HG02840 (cell line): ENCODE measurements at regions not wholly inside any gene's neighbourhood (a gene's known extent, or its start where the extent isn't known, plus 50 kb on each side); places are given as distances from the start of the nearest gene placed in this dataset.
"Not testable (repeated sequence)": the region's sequence is repeated elsewhere in the genome, so short reads cannot be mapped to it uniquely, and the experiment has no call there.

Source experiments
- ATAC-seq: cut with Tn5 transposase; IDR thresholded peaks from one replicate; pipeline ENCODE4 v1.9.1; 2021; ENCODE audit warnings: mild to moderate bottlenecking, moderate library complexity, moderate number of reproducible peaks; ENCODE audit not compliant: unreplicated experiment, low FRiP score

DNA sequence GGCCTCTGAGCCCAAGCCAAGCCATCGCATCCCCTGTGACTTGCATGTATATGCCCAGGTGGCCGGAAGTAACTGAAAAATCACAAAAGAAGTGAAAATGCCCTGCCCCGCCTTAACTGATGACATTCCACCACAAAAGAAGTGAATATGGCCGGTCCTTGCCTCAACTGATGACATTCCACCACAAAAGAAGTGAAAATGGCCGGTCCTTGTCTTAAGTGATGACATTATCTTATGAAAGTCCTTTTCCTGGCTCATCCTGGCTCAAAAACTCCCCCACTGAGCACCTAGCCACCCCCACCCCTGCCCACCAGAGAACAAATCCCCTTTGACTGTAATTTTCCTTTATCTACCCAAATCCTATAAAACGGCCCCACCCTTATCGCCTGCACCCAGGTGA is 712.7 kb upstream of the PABPC4L start:
- ATAC-seq = not testable (repeated sequence)

DNA sequence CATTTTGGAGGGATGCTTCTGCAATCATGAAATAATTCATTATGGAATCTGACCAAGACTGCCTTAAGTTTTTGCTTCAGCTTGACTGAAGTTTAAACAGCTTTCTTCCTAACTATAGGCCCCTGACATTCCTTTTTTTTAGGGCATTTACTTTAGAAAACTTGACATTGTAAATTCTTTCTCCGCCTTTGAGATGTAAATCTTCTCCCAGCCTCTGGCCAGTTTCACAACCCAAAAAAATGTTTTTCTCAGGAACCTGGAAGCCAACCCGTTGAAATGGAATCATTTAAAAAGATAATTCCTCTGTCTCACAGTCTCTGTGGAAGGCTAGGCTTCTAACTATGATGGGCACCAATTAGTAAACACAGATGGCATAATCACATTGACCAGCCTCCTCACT is 710.4 kb upstream of the PABPC4L start:
- no peak for ATAC-seq

DNA sequence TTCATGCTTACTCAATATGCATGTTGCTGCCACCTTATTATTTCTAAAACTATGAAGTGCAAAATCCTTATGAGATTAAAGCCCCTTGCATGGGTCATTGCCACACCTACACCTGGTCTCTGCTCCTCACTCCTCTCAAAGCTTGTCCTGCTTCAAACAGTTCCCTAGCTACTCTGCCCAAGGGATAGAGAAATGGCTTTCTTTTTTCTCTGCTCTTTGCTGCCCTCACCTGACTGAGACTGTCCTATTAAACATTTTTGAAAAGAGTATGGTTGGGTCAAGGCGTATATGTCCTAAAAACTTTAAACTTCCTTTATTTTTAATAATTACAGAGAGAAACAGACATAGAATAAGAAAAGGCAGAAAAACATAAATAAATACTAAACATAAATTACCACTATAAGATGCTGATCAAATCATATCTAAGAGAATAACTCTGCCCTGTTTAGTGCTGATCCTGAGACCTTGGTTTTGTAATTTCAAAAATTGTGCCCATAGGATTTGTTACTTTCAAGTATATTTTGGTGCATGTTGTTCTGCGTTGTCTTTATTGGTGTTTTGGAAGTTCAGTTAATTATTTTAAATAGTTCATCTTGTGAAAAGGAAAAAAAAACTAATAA is 704.9 kb upstream of the PABPC4L start:
- ATAC-seq = no peak

DNA sequence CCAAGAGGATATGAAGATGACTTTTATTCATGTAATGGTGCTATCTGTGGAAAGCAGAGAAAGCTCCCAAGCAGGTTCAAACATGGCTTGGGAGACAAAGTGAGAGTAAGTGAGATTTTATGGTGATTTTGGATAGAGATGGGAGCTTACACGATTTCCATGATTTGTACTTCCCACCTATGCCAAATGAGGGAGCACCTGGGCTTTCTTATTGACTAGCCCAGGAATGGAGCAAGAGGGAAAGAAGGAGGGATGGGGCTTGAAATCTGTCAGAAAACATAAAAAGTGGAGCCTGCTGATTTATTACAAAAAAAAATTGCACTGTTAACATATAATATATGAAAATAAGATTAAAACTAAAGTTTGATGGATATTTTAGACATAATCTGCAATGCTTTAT is 703.5 kb upstream of the PABPC4L start:
- no peak for ATAC-seq

DNA sequence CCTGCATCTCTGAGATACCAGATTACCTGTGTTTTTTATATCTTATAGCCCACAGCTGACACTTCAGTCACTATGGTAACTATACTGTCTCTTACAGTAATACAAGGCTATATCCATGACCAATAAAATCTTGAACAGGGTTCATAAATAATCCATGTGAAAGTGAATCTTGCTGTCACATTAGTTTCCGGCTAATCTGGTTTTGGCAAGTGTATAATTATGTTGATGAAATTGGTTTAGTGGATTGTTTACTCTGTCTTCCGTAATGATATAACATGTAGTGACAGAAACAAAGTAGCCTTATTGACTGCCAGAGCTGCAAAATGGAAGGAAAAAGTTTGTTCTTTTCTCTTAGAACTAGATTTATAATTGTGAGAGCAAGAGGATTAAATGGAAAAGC is 686.6 kb upstream of the PABPC4L start:
- no peak for ATAC-seq

DNA sequence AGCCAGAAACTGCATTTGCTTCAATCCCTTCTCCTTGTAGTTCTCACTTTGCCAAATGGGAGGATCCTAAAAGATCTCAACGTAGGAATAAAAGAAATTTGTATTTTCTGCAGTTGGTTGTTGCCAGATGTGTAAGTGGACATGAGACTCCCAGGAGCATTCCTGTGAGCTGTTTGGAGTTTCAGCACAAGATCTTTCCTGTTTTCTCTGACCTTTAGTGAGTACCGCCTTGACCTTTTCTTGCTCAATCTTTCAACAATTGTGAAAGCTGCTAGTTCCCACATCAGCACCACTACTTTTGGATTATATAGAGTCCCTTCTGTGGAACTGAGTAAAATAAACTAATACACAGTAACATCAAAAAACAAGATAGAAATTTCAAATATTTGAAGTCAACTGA is 683.8 kb upstream of the PABPC4L start:
- no peak for ATAC-seq

DNA sequence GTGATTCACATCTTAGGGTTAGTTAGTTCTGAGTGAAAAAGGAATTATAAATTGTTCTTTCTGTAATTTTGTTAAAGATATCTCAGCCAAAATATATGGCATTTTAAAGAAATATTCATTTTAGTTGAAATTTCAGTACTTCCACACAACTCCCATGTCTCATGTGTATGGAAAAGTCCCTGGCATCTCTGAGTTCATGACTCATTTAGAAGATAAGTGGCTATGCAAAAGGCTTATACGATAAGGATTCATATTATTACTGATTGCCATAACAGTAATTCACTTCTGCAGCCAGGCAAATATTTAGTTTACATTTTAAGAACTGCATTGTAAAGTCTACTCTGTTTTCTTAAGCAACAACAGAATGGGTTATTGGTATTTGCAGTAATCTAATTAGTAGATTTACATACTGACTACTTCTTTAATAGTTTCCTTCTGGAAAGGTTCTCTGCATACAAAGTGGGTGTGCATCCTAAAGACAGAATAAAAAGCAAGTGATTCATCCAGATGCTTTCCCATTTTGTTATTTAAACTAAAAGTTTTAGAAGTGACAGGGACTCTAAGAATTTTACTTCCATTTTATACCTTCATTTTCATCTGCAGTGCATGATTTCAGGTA is 682.4 kb upstream of the PABPC4L start:
- ATAC-seq = no peak

DNA sequence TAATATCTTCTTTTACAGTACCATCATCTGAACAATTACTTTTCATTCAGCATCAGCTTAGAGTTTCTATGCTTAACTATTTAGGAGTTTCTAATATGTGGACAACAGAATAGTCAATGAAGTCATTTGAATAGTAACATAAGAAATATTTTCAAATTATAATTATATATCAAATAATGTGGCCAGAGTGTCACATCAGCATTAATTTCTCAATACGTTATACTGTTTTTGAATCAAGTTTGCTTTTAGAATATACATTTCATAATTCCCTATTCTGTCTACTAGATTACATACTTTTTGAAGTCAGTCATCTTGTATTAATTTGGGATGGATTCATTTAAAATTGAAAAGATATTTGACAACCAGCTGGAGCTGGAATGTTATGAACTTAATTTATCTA is 677.4 kb upstream of the PABPC4L start:
- no peak for ATAC-seq

DNA sequence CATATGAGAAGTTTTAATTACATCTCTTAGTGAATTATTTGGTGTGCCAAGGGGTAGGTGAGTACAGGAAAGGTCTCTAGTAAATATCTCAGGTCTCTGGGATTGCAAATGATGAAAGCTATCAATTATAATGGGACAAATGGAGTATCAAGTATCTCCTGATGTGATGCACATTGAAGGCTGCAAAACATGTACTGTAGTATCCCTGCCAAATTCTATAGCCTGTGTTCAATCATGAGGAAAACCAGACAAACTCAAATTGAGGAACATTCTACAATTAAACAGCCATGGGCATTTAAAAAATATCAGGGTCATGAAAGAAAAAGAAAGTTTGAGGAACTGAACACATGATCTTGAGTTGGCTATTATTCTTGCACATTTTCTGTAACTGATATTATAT is 665.4 kb upstream of the PABPC4L start:
- no peak for ATAC-seq

DNA sequence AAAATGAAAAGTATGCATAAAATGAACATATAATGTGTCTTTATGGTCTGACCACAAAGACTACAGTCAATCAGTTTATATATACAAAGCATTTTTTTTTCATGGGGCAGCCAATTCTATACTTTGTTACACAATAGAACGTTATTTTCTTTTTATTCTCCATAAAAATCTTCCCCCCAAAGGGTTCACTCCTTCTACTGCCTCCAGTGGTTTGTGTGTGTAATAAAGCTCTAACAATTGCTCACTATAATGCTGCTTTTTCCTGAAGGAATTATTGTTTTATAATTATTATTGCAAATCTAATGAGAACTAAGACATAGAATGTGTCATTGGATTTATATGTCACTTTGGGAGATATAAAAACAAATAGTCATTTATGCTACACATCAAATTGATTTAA is 664.1 kb upstream of the PABPC4L start:
- ATAC-seq = no peak

DNA sequence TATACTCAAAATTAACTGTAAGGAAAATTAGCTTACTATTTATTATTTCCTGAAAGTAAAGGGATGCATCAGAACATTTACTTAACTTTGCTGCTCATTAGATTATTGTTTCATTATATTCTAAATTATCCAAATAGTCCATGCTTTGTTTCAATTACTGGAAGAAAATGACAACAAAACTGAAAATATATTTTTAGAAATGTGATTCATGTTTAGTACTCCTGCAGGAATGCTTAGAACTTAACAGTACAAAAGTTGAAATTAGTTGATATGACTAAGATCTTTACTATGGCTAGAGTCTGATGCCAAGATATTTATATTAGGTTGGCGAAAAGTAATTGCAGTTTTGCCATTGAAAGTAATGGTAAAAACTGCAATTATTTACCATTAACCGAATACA is 660.5 kb upstream of the PABPC4L start:
- ATAC-seq = no peak

DNA sequence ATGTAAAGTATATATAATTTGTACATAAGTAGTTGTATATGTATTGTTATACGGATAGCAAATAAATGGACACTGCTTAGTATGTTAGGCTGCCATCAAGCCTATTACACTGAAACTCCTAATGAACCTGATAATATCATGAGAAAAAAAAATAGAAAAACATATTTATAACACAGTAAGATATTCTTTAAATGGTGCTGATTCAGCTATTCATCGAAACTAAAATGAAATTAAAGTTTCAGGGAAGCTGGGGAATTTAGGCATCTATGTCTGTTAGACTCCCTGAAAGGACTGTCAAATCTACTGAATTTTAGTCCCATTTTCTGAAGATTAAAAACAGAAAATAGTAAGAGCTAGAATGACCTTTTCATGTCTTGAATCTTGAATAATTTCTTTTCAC is 647.1 kb upstream of the PABPC4L start:
- ATAC-seq = no peak

DNA sequence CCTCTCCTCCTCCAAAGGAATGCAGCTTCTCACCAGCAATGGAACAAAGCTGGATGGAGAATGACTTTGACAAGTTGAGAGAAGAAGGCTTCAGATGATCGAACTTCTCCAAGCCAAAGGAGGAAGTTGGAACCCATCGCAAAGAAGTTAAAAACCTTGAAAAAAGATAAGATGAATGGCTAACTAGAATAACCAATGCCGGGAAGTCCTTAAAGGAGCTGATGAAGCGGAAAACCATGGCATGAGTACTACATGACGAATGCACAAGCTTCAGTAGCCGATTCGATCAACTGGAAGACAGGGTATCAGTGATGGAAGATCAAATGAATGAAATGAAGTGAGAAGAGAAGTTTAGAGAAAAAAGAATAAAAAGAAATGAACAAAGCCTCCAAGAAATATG is 629.2 kb upstream of the PABPC4L start:
- ATAC-seq = not testable (repeated sequence)

DNA sequence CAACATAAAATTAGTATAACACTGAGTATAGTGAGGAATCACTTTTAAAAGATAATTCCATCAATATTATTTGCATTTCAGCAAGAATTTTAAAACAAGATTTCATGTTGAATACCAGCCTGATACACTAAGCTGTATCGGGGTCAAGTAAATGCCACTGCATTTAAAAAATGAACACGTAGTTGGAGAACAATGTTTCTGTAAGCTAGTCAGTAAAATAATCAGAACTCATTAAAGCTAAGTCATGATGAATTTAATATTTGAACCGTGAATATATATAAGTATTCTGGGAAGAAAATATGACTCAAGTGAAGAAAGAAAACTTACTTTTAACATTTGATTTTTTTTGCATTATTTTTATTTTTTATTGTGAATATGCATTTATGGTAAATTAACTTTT is 611.0 kb upstream of the PABPC4L start:
- no peak for ATAC-seq

DNA sequence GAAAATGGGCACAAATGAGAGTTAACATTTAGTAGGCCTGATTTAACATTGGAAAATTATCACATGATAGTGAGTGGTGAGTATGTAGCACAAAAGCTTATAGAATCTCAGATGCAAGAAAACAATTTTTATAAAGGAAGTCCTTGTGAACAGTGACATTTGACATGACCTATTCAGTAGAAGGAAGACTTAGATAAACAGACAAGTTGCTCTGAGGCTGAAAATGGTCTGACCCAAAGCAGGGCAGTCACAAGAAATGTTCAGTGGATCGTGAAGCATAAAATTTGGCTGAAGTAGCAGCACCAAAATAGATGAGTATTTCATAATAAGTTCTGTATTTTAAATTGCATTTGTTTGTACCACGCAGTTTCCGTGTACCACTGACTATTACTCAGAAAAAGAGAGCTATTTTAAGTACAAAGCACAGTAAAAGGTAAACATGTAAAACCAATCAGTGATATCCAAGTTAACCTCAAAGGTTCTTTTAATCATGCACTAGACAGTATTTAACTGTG is 605.7 kb upstream of the PABPC4L start:
- ATAC-seq = no peak

DNA sequence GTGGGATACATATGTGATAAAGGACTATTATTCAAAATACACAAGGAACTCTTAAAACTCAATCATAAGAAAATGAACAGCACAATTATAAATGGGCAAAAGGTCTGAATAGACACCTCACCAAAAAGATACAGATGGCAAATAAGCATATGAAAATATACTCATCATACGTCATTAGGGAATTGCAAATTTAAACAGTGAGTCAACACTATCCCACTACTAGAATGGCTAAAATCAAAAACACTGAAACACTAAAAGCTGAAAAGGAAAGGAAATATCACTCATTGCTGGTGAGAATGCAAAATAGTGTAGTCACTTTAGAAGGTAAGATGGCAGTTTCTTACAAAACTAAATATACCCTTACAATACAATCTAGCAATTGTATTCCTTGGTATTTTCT is 597.0 kb upstream of the PABPC4L start:
- ATAC-seq = no peak

DNA sequence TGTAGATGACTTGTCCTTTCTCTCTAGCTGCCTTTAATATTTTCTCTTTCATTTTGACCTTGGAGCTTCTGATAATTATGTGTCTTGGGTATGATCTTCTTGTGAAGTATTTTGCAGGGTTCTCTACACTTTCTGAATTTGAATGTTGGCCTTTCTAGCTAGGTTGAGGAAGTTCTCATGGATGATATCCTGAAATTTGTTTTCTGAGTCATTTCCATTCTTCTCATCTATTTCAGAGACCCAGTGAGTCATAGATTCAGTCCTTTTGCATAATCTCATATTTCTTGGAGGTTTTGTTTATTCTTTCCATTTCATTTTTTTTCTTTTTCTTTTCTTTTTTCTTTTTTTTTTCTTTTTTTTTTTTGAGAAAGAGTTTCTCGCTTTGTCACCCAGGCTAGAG is 585.7 kb upstream of the PABPC4L start:
- ATAC-seq = no peak

DNA sequence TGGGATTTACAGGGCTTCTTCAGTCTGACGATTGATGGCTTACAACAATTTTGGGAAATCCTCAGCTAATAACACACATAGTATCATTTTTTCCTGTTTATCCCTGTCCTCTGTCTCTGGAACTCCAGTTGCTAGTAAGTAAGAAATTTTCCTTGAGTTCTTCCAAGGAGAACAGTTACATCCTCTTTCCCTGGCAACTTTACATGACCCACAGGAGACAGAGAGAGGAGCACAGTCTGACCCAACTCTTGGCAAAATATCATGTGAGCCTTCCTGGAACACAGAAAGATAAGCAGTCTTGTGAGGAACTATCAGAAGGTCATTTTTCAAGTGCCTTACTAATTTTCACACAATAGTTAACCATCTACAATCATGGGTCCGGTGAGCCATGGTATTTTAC is 578.7 kb upstream of the PABPC4L start:
- no peak for ATAC-seq

DNA sequence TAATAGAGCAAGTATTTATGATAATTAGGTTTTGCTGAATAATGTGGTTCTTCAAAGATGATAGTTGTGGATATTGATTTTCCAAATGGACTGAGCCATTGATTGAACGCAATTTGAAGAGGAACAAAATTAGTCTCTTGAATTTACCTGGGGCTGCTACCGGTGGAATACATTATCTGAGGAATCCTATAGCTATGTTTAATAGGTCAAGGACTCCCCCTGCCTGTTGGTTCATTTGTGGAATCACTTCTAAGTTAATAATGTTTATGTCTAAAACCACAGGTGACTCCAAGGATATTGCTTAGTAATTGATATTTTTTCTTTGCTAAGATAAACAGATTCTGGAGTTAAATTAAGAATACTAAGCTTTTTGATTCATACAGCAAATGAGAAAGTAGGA is 576.0 kb upstream of the PABPC4L start:
- ATAC-seq = no peak

DNA sequence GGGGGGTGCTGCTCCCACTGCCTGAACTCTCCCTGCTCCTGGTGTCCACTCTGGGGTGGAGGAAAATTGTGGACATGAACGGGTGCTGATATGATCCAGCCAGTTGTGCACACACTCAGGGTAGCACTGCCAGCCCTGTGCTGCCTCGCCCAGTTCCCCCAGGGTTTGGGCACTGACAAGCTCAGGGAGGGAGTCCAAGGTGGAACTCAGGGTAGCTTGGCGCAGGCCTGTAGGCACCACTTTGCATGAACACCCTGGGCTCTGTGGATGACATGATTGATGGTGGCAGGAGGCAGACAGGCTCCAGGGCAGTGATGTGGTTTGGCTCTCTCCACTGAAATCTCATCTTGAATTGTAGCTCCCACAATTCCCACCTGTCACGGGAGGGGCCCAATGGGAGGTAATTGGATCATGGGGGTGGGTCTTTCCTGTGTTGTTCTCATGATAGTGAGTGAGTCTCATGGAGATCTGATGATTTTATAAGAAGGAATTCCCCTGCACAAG is 572.0 kb upstream of the PABPC4L start:
- ATAC-seq = no peak

DNA sequence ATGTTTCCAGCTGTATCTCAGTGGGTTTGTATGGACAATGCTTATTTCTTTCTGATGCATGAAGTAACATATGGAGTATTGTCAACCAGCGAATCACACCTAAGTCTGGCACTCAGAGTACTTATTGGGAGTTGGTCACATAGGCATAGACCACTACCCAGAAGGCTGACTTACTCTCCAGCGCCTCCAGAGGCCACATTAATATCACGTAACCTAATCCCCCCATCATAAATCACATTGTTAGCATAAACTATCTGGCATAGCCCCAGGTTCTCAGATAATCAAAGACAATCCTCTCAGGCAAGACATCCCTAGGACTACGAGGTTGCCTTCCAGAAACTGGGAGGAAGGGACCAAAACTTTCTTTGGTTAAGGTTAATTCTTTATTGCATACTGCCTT is 560.5 kb upstream of the PABPC4L start:
- ATAC-seq = no peak

DNA sequence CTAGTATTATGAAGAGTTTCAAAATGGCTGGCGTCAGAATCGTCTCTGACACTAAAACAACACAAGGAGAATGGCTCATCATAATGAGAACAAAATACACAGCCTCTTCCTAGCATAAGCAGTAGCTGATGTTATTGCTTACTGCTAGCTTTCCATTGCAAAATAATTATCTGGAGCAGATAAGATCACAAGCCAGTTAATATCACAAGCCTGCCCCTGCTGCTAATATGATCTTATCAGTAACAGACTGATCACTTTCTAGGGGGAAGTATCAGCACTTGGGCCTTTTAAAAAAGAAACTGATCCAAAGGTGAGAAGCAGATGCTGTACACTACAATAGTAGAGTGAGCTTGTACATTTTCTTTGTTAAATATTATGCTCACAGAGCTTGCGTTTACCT is 554.8 kb upstream of the PABPC4L start:
- ATAC-seq = no peak
